Aorta (tissue), 5 donors: ENCODE measurements at regions not wholly inside any gene's neighbourhood (a gene's known extent, or its start where the extent isn't known, plus 50 kb on each side); places are given as distances from the start of the nearest gene placed in this dataset.

ENCODE experiments used
- ATAC-seq: fragments of 200-7000 bp; cut with Tn5 transposase; one replicate; pipeline ENCODE4 v1.9.1; 2022; ENCODE audit warnings: moderate library complexity; ENCODE audit not compliant: low FRiP score
- DNase-seq, 2 donors: peaks; one replicate each; pipeline ENCODE4 v3.0.0-alpha.2; 2020
- H3K27ac ChIP-seq, 2 donors: one replicate each; pipeline ENCODE4 v1.5.1; 2013; ENCODE audit warnings: low read length in 2 of 2, mild to moderate bottlenecking in 2 of 2, moderate library complexity in 2 of 2, control low read depth in 1 of 2, inconsistent platforms in 1 of 2, low read depth in 1 of 2
- H3K27me3 ChIP-seq, 2 donors: one replicate each; pipeline ENCODE4 v1.6.1; 2013; ENCODE audit warnings: control low read depth in 1 of 2, low read length in 1 of 2, mild to moderate bottlenecking in 1 of 2, moderate library complexity in 1 of 2; ENCODE audit not compliant: insufficient read depth in 2 of 2, control insufficient read depth in 1 of 2
- H3K36me3 ChIP-seq, 2 donors: one replicate each; pipeline ENCODE4 v1.6.1; 2013; ENCODE audit warnings: control low read depth in 1 of 2, low read length in 1 of 2, mild to moderate bottlenecking in 1 of 2; ENCODE audit not compliant: insufficient read depth in 2 of 2, control insufficient read depth in 1 of 2
- H3K4me1 ChIP-seq, 2 donors: one replicate each; pipeline ENCODE4 v1.6.1; 2013; ENCODE audit warnings: low read length in 2 of 2, control low read depth in 1 of 2, mild to moderate bottlenecking in 1 of 2, moderate library complexity in 1 of 2; ENCODE audit not compliant: insufficient read depth in 2 of 2, control insufficient read depth in 1 of 2
- H3K4me3 ChIP-seq, 2 donors: one replicate each; pipeline ENCODE4 v1.5.1; 2013; ENCODE audit warnings: low read length in 2 of 2, control low read depth in 1 of 2, mild to moderate bottlenecking in 1 of 2
- H3K9me3 ChIP-seq: one replicate; pipeline ENCODE4 v1.6.1; 2013; ENCODE audit warnings: mild to moderate bottlenecking, low read length; ENCODE audit not compliant: control insufficient read depth
- WGBS, 2 donors: extraction: QIAGEN DNeasy Blood & Tissue Kit; methylation state at CpG; one replicate each; pipeline ENCODE4 v1.1.7; 2013; 5-methylcytosine and 5-hydroxymethylcytosine counted together
- intact Hi-C, 2 donors: fragments of 100-400 bp; cut with DNase I; formaldehyde crosslinking; loops; one replicate each; pipeline versions ENCODE4 v1.14.2 to v1.15.0; 2022
- donor health status: healthy with polysubstance abuse.
- donor health status: Bipolar disorder and iron deficiency.
- donor health status: DM: no; HTN: no; CAD: no.
- donor health status: DM: no; HTN: no; CAD: no.
- donor health status: DM: yes; HTN: yes; CAD: no.

DNA sequence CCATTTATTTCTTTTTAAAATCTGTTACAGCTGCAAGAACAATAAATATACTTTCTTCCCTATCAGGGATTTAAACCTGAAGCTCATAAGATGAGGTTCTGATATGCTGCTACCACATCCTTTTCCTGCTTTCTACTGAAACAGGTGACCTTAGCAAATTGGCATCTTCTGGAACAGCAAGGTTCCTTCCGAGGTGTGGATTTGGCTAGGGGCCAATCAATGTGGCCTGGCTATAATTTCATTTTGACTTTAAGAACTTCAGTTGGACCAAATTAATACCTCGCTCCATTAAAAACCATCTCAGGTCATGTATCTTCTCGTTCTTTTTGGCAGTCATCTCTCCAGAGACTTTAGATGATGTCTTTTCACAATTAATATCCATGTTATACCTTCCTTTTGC lies 53.4 kb upstream of the C3orf80 start:
- no peaks in the 10 kb centered on the region for H3K4me1 ChIP-seq
- H3K27ac ChIP-seq: no peak overlapping the region
- no peaks in the 10 kb centered on the region for H3K36me3 ChIP-seq
- no peak for ATAC-seq
- no peaks in the 10 kb centered on the region for H3K27me3 ChIP-seq
- intact Hi-C loops: no loop called here
- WGBS, 2 donors: 70 to 71% methylated on average over 3 of the region's 3 CpGs
- no peak for DNase-seq
- no peak overlapping the region for H3K4me3 ChIP-seq
- H3K9me3 ChIP-seq: no peaks in the 10 kb centered on the region

DNA sequence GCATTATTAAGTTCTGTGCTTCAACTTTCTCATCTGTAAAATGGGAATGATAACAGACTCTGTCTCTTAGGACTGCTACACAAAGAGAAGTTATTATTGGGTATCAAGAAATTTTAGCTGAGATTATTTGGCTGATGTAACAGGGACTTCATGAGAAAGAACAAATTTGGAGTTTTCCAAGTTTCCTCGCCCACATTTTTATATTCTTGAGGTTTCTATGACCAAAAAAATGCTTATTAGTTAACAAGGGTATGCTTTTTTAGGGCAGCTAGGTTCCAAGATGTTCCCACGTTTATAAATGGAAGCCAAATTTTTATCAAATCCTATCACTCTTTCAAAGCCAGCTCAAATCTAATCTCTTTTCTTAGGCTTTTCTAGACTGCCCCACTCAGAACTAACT lies 50.6 kb upstream of the C3orf80 start:
- no peaks in the 10 kb centered on the region for H3K9me3 ChIP-seq
- 54 to 57% methylated on average over 2 of the region's 2 CpGs for WGBS, 2 donors
- H3K27me3 ChIP-seq: no peaks in the 10 kb centered on the region
- H3K27ac ChIP-seq: no peak overlapping the region
- ATAC-seq (no peak), DNase-seq (no peak)
- H3K4me3 ChIP-seq: no peak overlapping the region
- H3K4me1 ChIP-seq: no peaks in the 10 kb centered on the region
- intact Hi-C loops: no loop called here
- H3K36me3 ChIP-seq: no peaks in the 10 kb centered on the region
